Trophoblast cell (in vitro differentiated cells and primary cell): ENCODE measurements at regions not wholly inside any gene's neighbourhood (a gene's known extent, or its start where the extent isn't known, plus 50 kb on each side); places are given as distances from the start of the nearest gene placed in this dataset.

Experiments used
- DNase-seq, 2 donors: peaks; one replicate each; pipeline ENCODE4 v3.0.0-alpha.2; 2016
- H2AFZ ChIP-seq: 2 replicates; pipeline ENCODE4 v1.6.1; 2013; ENCODE audit warnings: low read length, moderate library complexity, mild to moderate bottlenecking; ENCODE audit not compliant: insufficient read depth, poor library complexity
- H2AK5ac ChIP-seq: 2 replicates; pipeline ENCODE4 v1.6.1; 2013; ENCODE audit warnings: mild to moderate bottlenecking, low read length
- H2BK120ac ChIP-seq: 2 replicates; pipeline ENCODE4 v1.6.1; 2013; ENCODE audit warnings: low read length, mild to moderate bottlenecking, moderate library complexity; ENCODE audit not compliant: insufficient read depth, poor library complexity
- H2BK12ac ChIP-seq: 2 replicates; pipeline ENCODE4 v1.6.1; 2013; ENCODE audit warnings: mild to moderate bottlenecking, low read length, moderate library complexity
- H2BK5ac ChIP-seq: 2 replicates; pipeline ENCODE4 v1.6.1; 2013; ENCODE audit warnings: low read length, low read depth, moderate library complexity, mild to moderate bottlenecking; ENCODE audit not compliant: poor library complexity
- H3K14ac ChIP-seq: 2 replicates; pipeline ENCODE4 v1.6.1; 2013; ENCODE audit warnings: mild to moderate bottlenecking, low read length
- H3K18ac ChIP-seq: 2 replicates; pipeline ENCODE4 v1.6.1; 2013; ENCODE audit warnings: mild to moderate bottlenecking, low read length
- H3K23ac ChIP-seq: 2 replicates; pipeline ENCODE4 v1.6.1; 2013; ENCODE audit warnings: low read length
- H3K27ac ChIP-seq: 2 replicates; pipeline ENCODE4 v1.5.1; 2013; ENCODE audit warnings: low read depth, mild to moderate bottlenecking, inconsistent platforms, low read length, moderate library complexity
- H3K27me3 ChIP-seq: 2 replicates; pipeline ENCODE4 v1.6.1; 2013; ENCODE audit warnings: inconsistent platforms, mild to moderate bottlenecking, low read length, moderate library complexity; ENCODE audit not compliant: insufficient read depth
- H3K36me3 ChIP-seq, 2 experiments: 1 replicate in 1 of 2; 2 replicates in 1 of 2; pipeline ENCODE4 v1.6.1; 2013; ENCODE audit warnings: low read length in 2 of 2, mild to moderate bottlenecking in 2 of 2, moderate library complexity in 1 of 2; ENCODE audit not compliant: insufficient read depth in 2 of 2, control insufficient read depth in 1 of 2
- H3K4ac ChIP-seq: 2 replicates; pipeline ENCODE4 v1.6.1; 2013; ENCODE audit warnings: low read depth, mild to moderate bottlenecking, low read length, moderate library complexity
- H3K4me1 ChIP-seq, 2 experiments: 1 replicate in 1 of 2; 2 replicates in 1 of 2; pipeline ENCODE4 v1.6.1; 2013; ENCODE audit warnings: low read length in 2 of 2, mild to moderate bottlenecking in 2 of 2, moderate library complexity in 1 of 2; ENCODE audit not compliant: insufficient read depth in 2 of 2, control insufficient read depth in 1 of 2
- H3K4me2 ChIP-seq: 2 replicates; pipeline ENCODE4 v1.6.1; 2013; ENCODE audit warnings: inconsistent platforms, mild to moderate bottlenecking, low read length, moderate library complexity
- H3K4me3 ChIP-seq: 2 replicates; pipeline ENCODE4 v1.5.1; 2013; ENCODE audit warnings: mild to moderate bottlenecking, low read depth, low read length, inconsistent platforms
- H3K79me1 ChIP-seq: one replicate; pipeline ENCODE4 v1.6.1; 2013; ENCODE audit warnings: low read length
- H3K79me2 ChIP-seq: 2 replicates; pipeline ENCODE4 v1.6.1; 2013; ENCODE audit warnings: low read length, mild to moderate bottlenecking; ENCODE audit not compliant: control insufficient read depth, insufficient read depth, poor library complexity
- H3K9ac ChIP-seq: 2 replicates; pipeline ENCODE4 v1.6.1; 2013; ENCODE audit warnings: mild to moderate bottlenecking, low read length
- H3K9me3 ChIP-seq: 2 replicates; pipeline ENCODE4 v1.6.1; 2013; ENCODE audit warnings: low read depth, mild to moderate bottlenecking, control low read depth, inconsistent platforms, low read length; ENCODE audit not compliant: insufficient read depth
- H4K12ac ChIP-seq: 2 replicates; pipeline ENCODE4 v1.6.1; 2013; ENCODE audit warnings: low read depth, mild to moderate bottlenecking, low read length, moderate library complexity
- H4K8ac ChIP-seq: 2 replicates; pipeline ENCODE4 v1.6.1; 2013; ENCODE audit warnings: low read depth, mild to moderate bottlenecking, low read length, moderate library complexity
- H4K91ac ChIP-seq: one replicate; pipeline ENCODE4 v1.6.1; 2013; ENCODE audit warnings: low read depth, mild to moderate bottlenecking, low read length, moderate library complexity
- WGBS: extraction: QIAGEN DNeasy Blood & Tissue Kit; methylation state at CpG from one replicate; pipeline ENCODE4 v1.1.7; 2013; ENCODE audit warnings: missing lambda C conversion rate; ENCODE audit not compliant: insufficient read length, insufficient coverage; ENCODE audit errors: extremely low coverage; 5-methylcytosine and 5-hydroxymethylcytosine counted together

DNA sequence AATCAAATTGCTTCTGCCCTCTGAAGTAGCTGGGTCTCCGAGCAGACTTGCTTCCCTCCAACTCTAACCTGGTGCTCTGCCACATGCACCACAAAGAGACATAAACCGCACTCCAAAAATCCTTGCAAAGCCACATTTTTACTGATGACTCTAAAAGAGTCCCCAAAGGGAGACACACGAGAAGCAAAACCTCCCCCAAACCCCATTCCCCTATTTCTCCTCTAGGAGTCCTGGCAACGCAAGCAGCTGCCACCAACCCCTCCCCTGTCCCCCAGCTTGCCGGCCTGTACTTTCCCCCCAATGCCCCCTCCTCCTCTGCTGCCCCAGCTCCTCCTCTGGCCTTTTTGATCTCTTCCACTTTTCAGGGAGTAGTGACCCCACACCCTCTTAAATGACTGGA is 180.1 kb upstream of the ARID1B start:
- Histone ChIP-seq H3K4ac (no peak overlapping the region), H3K79me2 (peaks cover 2% of the 10 kb centered on the region), H4K12ac (no peak overlapping the region), H2BK12ac (no peak overlapping the region), H2BK120ac (no peak overlapping the region), H3K79me1 (no peaks in the 10 kb centered on the region), H3K27ac (no peak overlapping the region), H3K9ac (no peak overlapping the region), H3K23ac (no peak overlapping the region), H3K9me3 (peaks cover 2% of the 10 kb centered on the region), H2BK5ac (no peak overlapping the region), H4K91ac (no peak overlapping the region), H2AFZ (no peak overlapping the region), H3K4me2 (no peak overlapping the region), H4K8ac (no peak overlapping the region), H3K14ac (no peak overlapping the region), H2AK5ac (no peak overlapping the region), H3K4me1 (no peaks in the 10 kb centered on the region), H3K4me3 (no peak overlapping the region), H3K36me3 (no peaks in the 10 kb centered on the region), H3K18ac (no peak overlapping the region), H3K27me3 (no peaks in the 10 kb centered on the region)
- WGBS, result no CpG with 5 or more reads among the region's 5 CpGs
- DNase-seq, result no peak

DNA sequence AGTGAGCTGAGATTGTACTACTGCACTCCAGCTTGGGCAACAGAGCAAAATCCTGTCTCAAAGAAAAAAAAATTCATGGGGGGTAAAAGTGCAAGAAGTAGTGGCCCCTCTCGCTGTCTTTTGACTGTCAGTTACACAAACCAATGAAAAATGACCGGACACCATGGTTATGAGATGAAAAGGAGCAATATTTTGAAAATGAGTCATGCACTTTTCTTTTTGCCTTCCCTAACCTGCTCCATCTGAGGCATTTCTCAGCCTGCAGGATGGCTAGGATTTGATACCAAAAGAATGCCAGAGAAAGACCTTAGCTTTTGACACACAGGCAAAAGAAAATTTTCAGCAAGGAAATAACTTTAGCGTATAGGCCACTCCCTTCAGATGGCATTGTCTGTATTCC is 181.7 kb upstream of the ARID1B start:
- Histone ChIP-seq H4K12ac (no peak overlapping the region), H3K4me3 (no peak overlapping the region), H3K23ac (no peak overlapping the region), H2BK12ac (no peak overlapping the region), H3K27ac (no peak overlapping the region), H3K9ac (no peak overlapping the region), H3K79me2 (no peaks in the 10 kb centered on the region), H3K36me3 (no peaks in the 10 kb centered on the region), H3K4me1 (no peaks in the 10 kb centered on the region), H3K4me2 (no peak overlapping the region), H2AFZ (no peak overlapping the region), H4K91ac (no peak overlapping the region), H3K27me3 (no peaks in the 10 kb centered on the region), H3K9me3 (no peaks in the 10 kb centered on the region), H2BK5ac (no peak overlapping the region), H3K4ac (no peak overlapping the region), H2AK5ac (no peak overlapping the region), H3K79me1 (no peaks in the 10 kb centered on the region), H3K18ac (no peak overlapping the region), H3K14ac (no peak overlapping the region), H4K8ac (no peak overlapping the region), H2BK120ac (no peak overlapping the region)
- DNase-seq, result peak in 1 of 2 donors; percentile 60
- WGBS, result no CpG with 5 or more reads among the region's 3 CpGs

DNA sequence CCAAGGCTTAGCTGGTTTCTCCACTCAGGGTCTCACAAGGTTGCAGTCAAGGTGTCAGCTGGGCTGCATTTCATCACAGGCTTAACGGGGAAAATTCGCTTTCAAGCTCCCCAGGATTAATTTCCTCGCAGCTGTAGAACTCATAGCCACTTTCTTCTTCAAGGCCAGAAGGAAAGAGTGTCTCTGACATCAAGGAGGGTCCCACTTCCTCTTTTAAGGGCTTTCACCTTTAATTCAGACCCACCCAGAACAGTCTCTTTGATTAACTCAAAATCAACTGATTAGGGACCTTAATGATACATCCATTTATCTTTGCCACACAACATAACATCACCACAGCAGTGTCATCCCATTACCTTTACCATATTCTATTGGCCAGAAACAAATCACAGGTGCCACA is 183.3 kb upstream of the ARID1B start:
- no peak overlapping the region for H2BK12ac ChIP-seq
- H3K27me3 ChIP-seq, result no peaks in the 10 kb centered on the region
- H3K4me1 ChIP-seq, result no peaks in the 10 kb centered on the region
- no peak overlapping the region for H3K14ac ChIP-seq
- no peaks in the 10 kb centered on the region for H3K79me2 ChIP-seq
- no peaks in the 10 kb centered on the region for H3K9me3 ChIP-seq
- no peaks in the 10 kb centered on the region for H3K36me3 ChIP-seq
- no peak for DNase-seq
- no peak overlapping the region for H3K18ac ChIP-seq
- H4K12ac ChIP-seq, result no peak overlapping the region
- no peak overlapping the region for H3K9ac ChIP-seq
- no peak overlapping the region for H2AFZ ChIP-seq
- H3K4ac ChIP-seq, result no peak overlapping the region
- WGBS, result no CpG with 5 or more reads among the region's 3 CpGs
- no peak overlapping the region for H3K23ac ChIP-seq
- H2BK120ac ChIP-seq, result no peak overlapping the region
- H4K91ac ChIP-seq, result no peak overlapping the region
- H2BK5ac ChIP-seq, result no peak overlapping the region
- no peak overlapping the region for H3K4me3 ChIP-seq
- no peak overlapping the region for H3K27ac ChIP-seq
- no peak overlapping the region for H2AK5ac ChIP-seq
- no peak overlapping the region for H4K8ac ChIP-seq
- H3K79me1 ChIP-seq, result no peaks in the 10 kb centered on the region
- no peak overlapping the region for H3K4me2 ChIP-seq

DNA sequence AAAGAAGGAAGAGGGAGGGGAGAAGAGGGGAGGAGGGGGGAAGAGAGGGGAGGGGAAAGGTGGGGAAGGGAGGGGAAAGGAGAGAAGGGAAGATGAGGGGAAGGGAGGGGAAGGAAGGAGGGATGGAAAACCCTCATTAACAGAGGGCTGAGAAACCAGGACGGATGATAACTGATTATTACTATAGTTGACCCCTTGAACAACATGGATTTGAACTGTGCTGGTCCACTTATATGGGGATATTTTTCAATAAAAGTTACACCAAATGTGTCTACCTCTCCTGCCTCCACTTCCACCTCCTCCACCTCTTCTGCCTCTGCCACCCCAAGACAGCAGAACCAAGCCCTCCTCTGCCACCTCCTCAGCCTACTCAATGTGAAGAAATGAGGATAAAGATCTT is 184.1 kb upstream of the ARID1B start:
- Histone ChIP-seq H3K9me3 (no peaks in the 10 kb centered on the region), H3K4ac (no peak overlapping the region), H3K14ac (no peak overlapping the region), H3K4me1 (no peaks in the 10 kb centered on the region), H3K27me3 (no peaks in the 10 kb centered on the region), H3K27ac (no peak overlapping the region), H4K91ac (no peak overlapping the region), H4K12ac (no peak overlapping the region), H3K18ac (no peak overlapping the region), H3K9ac (no peak overlapping the region), H3K23ac (no peak overlapping the region), H3K79me2 (no peaks in the 10 kb centered on the region), H2AK5ac (no peak overlapping the region), H2AFZ (no peak overlapping the region), H2BK120ac (no peak overlapping the region), H3K4me2 (no peak overlapping the region), H4K8ac (no peak overlapping the region), H2BK5ac (no peak overlapping the region), H3K36me3 (no peaks in the 10 kb centered on the region), H3K79me1 (no peaks in the 10 kb centered on the region), H2BK12ac (no peak overlapping the region), H3K4me3 (no peak overlapping the region)
- no CpG with 5 or more reads among the region's 1 CpG for WGBS
- DNase-seq, result no peak
